ENCODE measurements at regions not wholly inside any gene's neighbourhood (a gene's known extent, or its start where the extent isn't known, plus 50 kb on each side); places are given as distances from the start of the nearest gene placed in this dataset.

GRCh38 chr5:130797303-130797702 lies 367.8 kb downstream of the HINT1 start:
- no peak overlapping the region for H3K27ac ChIP-seq
- no peaks in the 10 kb centered on the region for H3K27me3 ChIP-seq
- FAIRE-seq (no peak), ATAC-seq (no peak), DNase-seq (no peak)
- intact Hi-C loops (cut with DNase I), result no loop called here
- H3K4me3 ChIP-seq, result no peak overlapping the region
- WGBS, 2 donors, result 39 to 60% methylated on average over 3 of the region's 3 CpGs
- TF ChIP-seq CTCF (IDR thresholded peaks at IDR 0.05), result no peak
- no peaks in the 10 kb centered on the region for H3K36me3 ChIP-seq
- H3K4me1 ChIP-seq, result no peaks in the 10 kb centered on the region
- H3K9me3 ChIP-seq, result no peaks in the 10 kb centered on the region

- FAIRE-seq (no peak), ATAC-seq (no peak), DNase-seq (no peak)
- Histone ChIP-seq H3K4me1 (no peaks in the 10 kb centered on the region), H3K27me3 (no peaks in the 10 kb centered on the region), H3K9me3 (no peaks in the 10 kb centered on the region), H3K27ac (no peak overlapping the region), H3K4me3 (no peak overlapping the region), H3K36me3 (no peaks in the 10 kb centered on the region)
- TF ChIP-seq CTCF (IDR thresholded peaks at IDR 0.05), result no peak
- intact Hi-C loops (cut with DNase I), result no loop called here
- WGBS, 2 donors, result 39 to 44% methylated on average over 2 of the region's 2 CpGs
These were observed 368.2 kb downstream of the HINT1 start for GRCh38 chr5:130796902-130797301.

- FAIRE-seq (no peak), DNase-seq (no peak), ATAC-seq (no peak)
- H3K36me3 ChIP-seq, result no peaks in the 10 kb centered on the region
- TF ChIP-seq CTCF (IDR thresholded peaks at IDR 0.05), result no peak
- H3K4me1 ChIP-seq, result no peaks in the 10 kb centered on the region
- H3K27ac ChIP-seq, result no peak overlapping the region
- no peak overlapping the region for H3K4me3 ChIP-seq
- no peaks in the 10 kb centered on the region for H3K9me3 ChIP-seq
- intact Hi-C loops (cut with DNase I), result no loop called here
- WGBS, 2 donors, result 29 to 36% methylated on average over 2 of the region's 2 CpGs
- H3K27me3 ChIP-seq, result no peaks in the 10 kb centered on the region
These were observed 369.0 kb downstream of the HINT1 start for GRCh38 chr5:130796032-130796431.

- ATAC-seq (no peak), DNase-seq (no peak), FAIRE-seq (no peak)
- no peaks in the 10 kb centered on the region for H3K36me3 ChIP-seq
- no peak for TF ChIP-seq CTCF (IDR thresholded peaks at IDR 0.05)
- H3K27ac ChIP-seq, result no peak overlapping the region
- no peaks in the 10 kb centered on the region for H3K9me3 ChIP-seq
- WGBS, 2 donors, result 64 to 67% methylated on average over 2 of the region's 2 CpGs
- no peak overlapping the region for H3K4me3 ChIP-seq
- H3K4me1 ChIP-seq, result no peaks in the 10 kb centered on the region
- no peaks in the 10 kb centered on the region for H3K27me3 ChIP-seq
- intact Hi-C loops (cut with DNase I), result no loop called here
These were observed 370.0 kb downstream of the HINT1 start for GRCh38 chr5:130795037-130795436.

- Histone ChIP-seq H3K4me1 (no peaks in the 10 kb centered on the region), H3K27ac (no peak overlapping the region), H3K36me3 (no peaks in the 10 kb centered on the region), H3K9me3 (no peaks in the 10 kb centered on the region), H3K4me3 (no peak overlapping the region), H3K27me3 (no peaks in the 10 kb centered on the region)
- FAIRE-seq, result peak; percentile 13
- intact Hi-C loops (cut with DNase I), result no loop called here
- DNase-seq, result no peak
- TF ChIP-seq CTCF (IDR thresholded peaks at IDR 0.05), result no peak
- no peak for ATAC-seq
These were observed 387.3 kb downstream of the HINT1 start for GRCh38 chr5:130777794-130778193.

Data from pancreas (tissue), 10 donors.